ENCODE measurements at regions not wholly inside any gene's neighbourhood (a gene's known extent, or its start where the extent isn't known, plus 50 kb on each side); places are given as distances from the start of the nearest gene placed in this dataset.

GRCh38 chr20:17161673-17162481 is 65.0 kb upstream of the PCSK2 start:
- in situ Hi-C loops (cut with HindIII; ENCODE audit: low pct_ligation_motif_present, low sequenced_read_pairs): no loop called here
- no peaks in the 10 kb centered on the region for H3K27me3 ChIP-seq (replicated peaks)
- H3K27ac ChIP-seq: no peak overlapping the region
- H3K4me3 ChIP-seq (ENCODE audit: low read depth, low read length): no peak overlapping the region
- no peak for DNase-seq
- no peak for TF ChIP-seq CTCF (IDR thresholded peaks at IDR 0.05; ENCODE audit: low read depth, low read length, missing control alignments)
- no peaks in the 10 kb centered on the region for H3K36me3 ChIP-seq (replicated peaks)

- Histone ChIP-seq H3K36me3 (replicated peaks) (no peaks in the 10 kb centered on the region), H3K27me3 (replicated peaks) (no peaks in the 10 kb centered on the region), H3K4me3 (ENCODE audit: low read depth, low read length) (no peak overlapping the region), H3K27ac (no peak overlapping the region)
- in situ Hi-C loops (cut with HindIII; ENCODE audit: low pct_ligation_motif_present, low sequenced_read_pairs): no loop called here
- DNase-seq: no peak
- TF ChIP-seq CTCF (IDR thresholded peaks at IDR 0.05; ENCODE audit: low read depth, low read length, missing control alignments): no peak
Measured at GRCh38 chr20:17168026-17168612, 58.7 kb upstream of the PCSK2 start.

- in situ Hi-C loops (cut with HindIII; ENCODE audit: low pct_ligation_motif_present, low sequenced_read_pairs): no loop called here
- TF ChIP-seq CTCF (IDR thresholded peaks at IDR 0.05; ENCODE audit: low read depth, low read length, missing control alignments): no peak
- no peaks in the 10 kb centered on the region for H3K36me3 ChIP-seq (replicated peaks)
Measured at GRCh38 chr20:17169585-17170136, 57.2 kb upstream of the PCSK2 start.

GRCh38 chr20:17171746-17172280 is 55.0 kb upstream of the PCSK2 start:
- Histone ChIP-seq H3K27me3 (replicated peaks) (no peaks in the 10 kb centered on the region), H3K4me3 (ENCODE audit: low read depth, low read length) (no peak overlapping the region), H3K27ac (no peak overlapping the region), H3K36me3 (replicated peaks) (no peaks in the 10 kb centered on the region)
- no peak for DNase-seq
- in situ Hi-C loops (cut with HindIII; ENCODE audit: low pct_ligation_motif_present, low sequenced_read_pairs): no loop called here
- no peak for TF ChIP-seq CTCF (IDR thresholded peaks at IDR 0.05; ENCODE audit: low read depth, low read length, missing control alignments)

More at GRCh38 chr20:17169585-17170136, 57.2 kb upstream of the PCSK2 start:
- Histone ChIP-seq H3K27ac (no peak overlapping the region), H3K4me3 (ENCODE audit: low read depth, low read length) (no peak overlapping the region), H3K27me3 (replicated peaks) (no peaks in the 10 kb centered on the region)
- DNase-seq: no peak

- Histone ChIP-seq H3K4me3 (ENCODE audit: low read depth, low read length) (no peak overlapping the region), H3K27ac (no peak overlapping the region), H3K27me3 (replicated peaks) (no peaks in the 10 kb centered on the region), H3K36me3 (replicated peaks) (no peaks in the 10 kb centered on the region)
- no peak for TF ChIP-seq CTCF (IDR thresholded peaks at IDR 0.05; ENCODE audit: low read depth, low read length, missing control alignments)
- in situ Hi-C loops (cut with HindIII; ENCODE audit: low pct_ligation_motif_present, low sequenced_read_pairs): no loop called here
- DNase-seq: no peak
Measured at GRCh38 chr20:17172836-17173516, 53.9 kb upstream of the PCSK2 start.

All from brain microvascular endothelial cell (primary cell).